GM19452 (cell line): ENCODE measurements at regions not wholly inside any gene's neighbourhood (a gene's known extent, or its start where the extent isn't known, plus 50 kb on each side); places are given as distances from the start of the nearest gene placed in this dataset.

Source experiments
- ATAC-seq: cut with Tn5 transposase; IDR thresholded peaks from one replicate; pipeline ENCODE4 v1.9.1; 2021; ENCODE audit not compliant: unreplicated experiment

DNA sequence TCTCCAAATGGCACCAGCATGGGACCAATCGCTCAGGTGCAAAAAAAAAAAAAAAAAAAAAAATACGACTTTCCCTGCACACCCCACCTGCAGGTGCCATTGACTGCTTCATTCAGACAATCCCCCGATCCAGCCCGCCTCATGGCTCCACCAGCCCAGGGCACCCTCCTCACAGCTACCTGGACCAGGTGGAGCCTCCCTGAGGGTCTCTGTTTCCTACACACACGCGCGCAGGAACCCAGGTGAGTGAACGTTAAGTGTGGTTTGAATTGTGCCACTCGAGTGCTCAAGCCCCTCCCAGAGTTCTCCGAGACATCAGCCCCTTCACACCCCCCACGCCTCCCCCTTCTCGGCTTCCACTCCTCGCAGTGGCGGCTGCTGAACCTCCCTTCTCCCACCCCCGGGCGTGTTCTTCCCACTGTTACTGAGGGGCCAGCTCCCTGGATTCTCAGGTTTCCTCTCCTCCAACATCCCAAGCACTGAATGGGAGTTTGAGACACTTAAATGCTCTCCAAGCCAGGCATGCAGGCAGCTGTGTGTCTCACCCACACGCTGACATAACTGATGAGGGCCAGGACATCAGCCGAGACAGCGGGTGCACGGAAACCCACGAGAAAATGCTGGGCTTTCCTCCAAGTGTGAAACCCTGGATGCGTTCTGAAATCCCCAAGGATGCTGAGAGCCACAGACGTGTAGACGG is 88.8 kb upstream of the SNTG2 start:
- no peak for ATAC-seq

DNA sequence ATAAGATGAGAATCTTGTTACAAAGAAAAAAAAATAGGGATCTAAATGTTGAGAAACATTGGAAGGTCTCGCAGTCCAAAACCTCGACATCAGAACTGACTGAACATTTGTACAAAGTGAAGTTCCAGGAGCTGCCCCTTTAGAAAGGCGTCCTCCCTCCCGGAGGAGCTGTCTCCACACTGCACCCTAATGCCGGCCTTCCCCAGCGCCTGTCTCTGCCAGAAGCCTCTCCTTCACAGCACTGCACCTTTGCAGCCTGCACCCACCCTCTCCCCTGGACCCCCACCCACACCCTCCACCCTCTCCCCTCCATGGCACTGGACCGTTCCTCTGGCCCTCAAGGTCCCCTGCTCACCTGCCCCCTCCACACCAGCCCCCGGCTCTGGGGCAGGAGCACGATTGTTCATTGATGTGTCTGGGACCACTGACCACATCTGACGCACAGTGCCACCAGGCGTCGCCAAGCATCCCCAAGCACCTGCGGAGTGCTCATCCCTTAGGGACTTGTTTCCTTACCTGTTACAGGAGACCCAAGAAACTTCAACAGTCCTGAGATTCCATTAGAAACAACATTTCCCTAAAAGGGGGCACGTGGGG is 90.3 kb upstream of the SNTG2 start:
- ATAC-seq: no peak

DNA sequence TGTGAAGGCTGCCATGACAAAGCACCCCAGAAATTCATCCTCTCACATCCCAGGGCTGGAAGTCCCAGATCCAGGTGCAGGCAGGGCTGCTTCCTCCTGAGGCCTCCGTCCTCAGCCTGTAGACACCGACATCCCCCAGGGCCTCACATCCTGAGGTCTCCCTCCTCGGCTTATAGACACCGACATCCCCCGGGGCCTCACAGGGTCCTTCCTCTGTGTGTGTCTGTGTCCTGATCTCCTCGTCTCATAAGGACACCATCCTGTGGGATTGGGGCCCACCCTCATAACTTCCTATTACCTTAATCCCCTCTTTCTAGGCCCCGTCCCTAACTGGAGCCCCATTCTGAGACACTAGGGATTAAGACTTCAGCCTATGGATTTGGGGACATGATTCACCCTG is 92.0 kb upstream of the SNTG2 start:
- ATAC-seq: no peak

DNA sequence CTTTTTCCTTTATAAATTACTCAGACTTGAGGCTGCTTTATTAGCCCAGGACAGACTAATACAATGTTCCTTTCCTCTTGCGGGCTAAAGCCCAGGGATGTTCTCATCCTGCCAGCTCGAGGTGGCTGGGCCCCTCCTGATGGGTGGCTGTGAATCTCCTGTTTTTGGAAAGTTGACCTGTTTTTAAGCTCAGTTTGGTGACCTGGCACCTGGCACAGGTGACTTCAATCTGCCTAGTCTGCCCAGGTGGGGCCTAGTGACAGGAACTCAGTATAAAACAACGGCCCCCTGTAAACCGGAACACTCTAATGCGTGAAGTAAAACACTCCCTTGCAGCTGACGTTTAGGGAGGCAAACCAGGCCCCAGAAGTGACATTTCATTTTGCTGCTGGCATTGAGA is 92.7 kb upstream of the SNTG2 start:
- ATAC-seq: no peak

GRCh38 chr2:857081-857480 is 93.6 kb upstream of the SNTG2 start:
- ATAC-seq: no peak

- ATAC-seq: no peak
Measured at GRCh38 chr2:856456-856855, 94.2 kb upstream of the SNTG2 start.

DNA sequence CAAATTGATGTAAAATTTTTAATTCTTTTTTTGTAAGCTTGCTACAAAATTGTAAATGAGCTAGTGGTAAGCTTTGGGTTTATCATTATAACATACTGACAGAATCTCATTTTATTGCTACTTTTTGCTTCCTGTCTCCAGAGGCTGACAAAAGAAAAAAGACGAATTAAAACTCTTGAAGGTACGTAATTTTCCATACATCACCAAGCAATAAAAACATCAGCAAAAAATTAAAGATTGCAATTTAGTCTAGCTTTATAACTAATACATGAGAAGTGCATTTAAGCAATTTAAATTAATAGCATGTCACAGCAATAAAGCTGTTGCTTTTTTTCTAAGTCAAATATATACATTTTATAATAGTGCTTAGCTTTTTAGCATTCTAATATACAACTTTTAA is 94.6 kb upstream of the SNTG2 start:
- no peak for ATAC-seq

DNA sequence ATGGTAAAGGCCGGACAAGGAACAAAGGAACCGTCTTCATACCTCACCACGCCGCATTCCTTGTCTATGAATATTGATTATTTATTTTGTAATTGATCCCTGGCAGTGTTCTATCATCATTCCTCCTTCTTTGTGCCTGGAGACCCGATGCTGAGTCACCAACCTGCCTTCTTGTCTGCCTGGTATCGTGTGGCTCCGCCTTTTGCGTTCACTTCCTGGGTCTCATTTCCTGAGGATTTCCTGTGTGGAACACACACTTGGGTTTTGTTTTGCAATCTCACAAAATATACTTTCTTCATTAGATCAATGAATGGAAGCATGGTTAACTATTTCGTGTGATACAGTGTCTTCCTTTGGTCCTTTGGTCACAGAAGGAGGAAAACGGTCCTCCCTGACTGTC is 95.5 kb upstream of the SNTG2 start:
- ATAC-seq: no peak

DNA sequence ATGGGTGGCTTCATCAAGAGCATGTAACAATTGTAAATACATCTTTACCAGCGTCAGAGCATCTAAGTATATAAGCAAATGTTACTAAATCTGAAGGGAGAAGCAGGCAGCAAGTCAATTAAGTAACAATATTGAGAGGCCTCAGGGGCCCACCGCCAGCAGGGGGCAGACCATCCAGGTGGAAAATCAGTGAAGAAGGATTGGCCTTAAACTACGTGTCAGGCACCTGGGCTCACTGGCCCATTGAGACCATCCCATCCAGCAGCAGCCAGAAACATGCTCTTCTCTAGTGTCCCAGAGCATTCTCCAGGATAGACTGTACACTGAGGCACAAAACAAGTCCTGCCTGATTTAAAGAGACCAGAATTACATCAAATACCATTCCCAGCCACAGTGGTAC is 96.2 kb upstream of the SNTG2 start:
- no peak for ATAC-seq

DNA sequence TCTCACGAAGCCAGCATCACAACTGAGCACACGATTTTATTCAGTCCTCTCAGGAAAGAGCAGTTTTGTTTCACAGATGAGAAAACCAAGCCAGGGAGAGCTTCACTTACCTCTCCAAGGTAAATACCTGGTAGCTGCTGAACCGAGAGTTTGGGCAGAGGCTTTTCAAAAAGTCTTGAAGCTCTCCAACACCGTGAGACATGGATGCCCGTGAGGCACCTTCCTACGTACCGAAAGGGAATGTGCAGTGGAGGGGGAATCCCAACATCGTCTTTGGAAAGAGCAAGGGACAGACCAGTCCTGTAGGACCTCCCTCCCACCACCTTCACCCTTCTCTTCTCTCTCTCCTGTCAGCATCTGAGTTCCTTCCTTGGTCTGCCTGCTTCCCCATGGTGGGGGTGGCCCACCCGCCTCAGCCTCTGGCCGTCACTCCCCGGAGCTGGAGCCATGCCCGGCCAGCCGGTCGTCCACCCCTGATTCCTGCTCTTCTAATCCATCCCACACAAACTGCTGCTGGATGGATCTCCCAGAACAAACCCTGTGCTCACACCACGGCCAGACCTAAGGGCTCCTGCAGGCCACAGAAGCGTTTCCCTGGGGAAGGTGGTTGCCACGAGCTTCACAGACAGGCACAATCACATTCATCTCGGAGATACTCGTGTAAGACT is 97.3 kb upstream of the SNTG2 start:
- ATAC-seq: no peak

DNA sequence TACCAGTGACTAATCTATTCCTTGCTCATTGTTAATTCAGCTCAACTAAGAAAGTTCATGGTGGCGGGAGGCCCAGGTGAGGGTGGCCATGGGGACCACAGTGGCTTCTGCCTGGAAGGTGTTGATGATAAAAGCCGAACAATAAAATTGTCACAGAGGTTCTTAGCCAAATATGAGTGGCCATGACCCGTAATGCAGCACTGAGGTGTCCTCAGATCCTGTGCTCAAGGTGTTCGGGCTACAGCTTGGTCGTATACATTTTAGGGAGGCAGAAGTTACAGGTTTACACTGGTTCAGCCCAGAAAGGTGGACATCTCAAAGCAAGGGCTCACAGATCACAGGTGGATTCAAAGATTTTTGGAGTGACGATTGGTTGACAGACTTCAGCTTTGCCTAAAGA is 98.5 kb upstream of the SNTG2 start:
- ATAC-seq: no peak

- ATAC-seq: no peak
Measured at GRCh38 chr2:851680-852079, 99.0 kb upstream of the SNTG2 start.

GRCh38 chr2:851078-851477 is 99.6 kb upstream of the SNTG2 start:
- no peak for ATAC-seq

GRCh38 chr2:850429-850828 is 100.2 kb upstream of the SNTG2 start:
- ATAC-seq: no peak

DNA sequence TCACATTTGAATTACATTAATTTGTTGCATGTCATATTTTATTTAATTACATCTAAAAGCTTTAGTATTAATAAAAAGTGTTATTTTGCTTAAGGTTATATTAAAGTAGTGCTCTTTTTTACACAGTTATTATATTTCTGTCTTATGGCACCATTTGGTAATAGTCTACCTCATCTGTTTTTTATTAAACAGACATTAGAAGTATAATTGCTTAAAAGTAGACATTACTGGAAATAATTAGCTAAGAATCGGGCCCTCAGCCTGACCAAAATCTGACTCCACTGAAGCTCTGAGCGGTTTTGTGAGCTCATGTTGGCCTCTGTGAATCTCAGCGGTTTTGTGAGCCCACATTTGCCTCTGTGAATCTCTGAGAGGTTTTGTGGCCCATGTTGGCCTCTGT is 102.5 kb upstream of the SNTG2 start:
- ATAC-seq: no peak

DNA sequence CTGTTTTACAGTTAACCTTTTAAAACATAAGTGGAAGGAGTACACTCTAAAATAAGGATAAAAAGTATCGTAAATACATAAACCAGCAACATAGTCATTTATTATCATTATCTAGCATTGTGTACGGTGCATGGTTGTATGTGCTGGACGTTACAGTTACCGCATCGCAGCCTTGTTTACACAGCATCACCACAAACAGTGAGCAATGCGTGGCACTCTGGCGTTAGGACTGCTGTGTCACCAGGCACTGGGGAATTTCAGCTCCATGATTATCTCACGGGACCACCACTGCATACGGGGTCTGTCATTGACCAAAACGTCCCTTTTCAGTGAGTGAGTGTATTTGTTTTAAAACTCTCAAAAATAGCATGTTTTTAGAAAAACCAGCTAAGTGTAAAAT is 103.0 kb upstream of the SNTG2 start:
- ATAC-seq: no peak

DNA sequence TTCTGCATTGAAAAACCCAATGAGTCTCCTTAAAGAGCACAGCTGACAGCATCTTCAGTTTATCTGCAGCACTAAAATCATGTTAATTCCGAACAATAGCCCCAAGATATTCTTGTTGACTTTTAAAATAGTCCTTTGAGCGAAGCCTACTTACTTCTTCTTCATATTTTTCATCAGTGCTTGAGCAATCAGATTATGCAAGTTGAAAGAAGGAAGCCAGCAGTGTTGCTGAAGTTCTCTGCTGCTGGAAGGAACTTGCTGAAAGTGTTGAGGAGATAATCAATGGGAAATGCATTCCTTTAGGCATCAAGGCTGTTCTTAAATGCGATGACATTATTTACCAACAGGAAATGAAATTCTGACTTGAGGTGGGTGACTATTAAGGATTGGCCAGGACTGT is 105.9 kb upstream of the SNTG2 start:
- ATAC-seq: no peak

GRCh38 chr2:842151-842803 is 108.4 kb upstream of the SNTG2 start:
- ATAC-seq: no peak

DNA sequence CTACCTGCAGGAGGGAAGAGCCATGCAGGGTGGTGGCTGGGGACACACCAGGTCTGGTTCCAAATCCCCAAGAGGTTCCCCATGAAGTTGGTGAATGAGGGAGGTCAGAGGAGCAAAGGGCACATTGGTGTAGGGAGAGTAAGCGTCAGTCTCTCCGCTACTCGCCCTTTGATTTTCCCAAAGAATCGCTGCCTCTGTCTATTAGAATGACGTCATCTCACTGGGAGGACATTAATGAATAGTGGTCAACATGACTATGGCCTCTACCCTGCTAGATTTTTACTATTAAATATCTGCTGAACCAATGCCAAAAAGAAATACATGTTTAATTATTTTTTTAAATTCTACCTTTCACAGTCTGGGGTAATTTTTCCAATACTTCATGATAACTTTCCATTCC is 109.6 kb upstream of the SNTG2 start:
- no peak for ATAC-seq

DNA sequence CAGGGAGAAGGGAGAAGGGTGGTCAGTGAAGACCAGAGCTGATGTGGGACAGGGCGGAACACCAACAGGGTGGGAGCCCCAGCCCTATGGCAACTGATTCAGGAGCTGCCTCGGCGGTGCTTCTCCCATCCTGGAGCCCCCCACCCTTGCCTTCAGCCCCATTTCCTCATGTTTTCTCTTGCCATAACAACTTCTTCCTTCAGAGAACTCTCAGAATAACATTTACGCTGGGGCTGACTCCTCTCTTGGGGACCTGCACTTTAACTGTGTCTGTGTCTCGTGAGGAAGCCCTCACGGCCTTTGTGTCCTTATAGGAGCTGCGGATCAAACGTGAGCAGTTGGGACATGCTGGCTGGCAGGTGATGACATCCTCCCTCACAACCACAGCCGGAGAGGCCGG is 116.4 kb upstream of the SNTG2 start:
- no peak for ATAC-seq

DNA sequence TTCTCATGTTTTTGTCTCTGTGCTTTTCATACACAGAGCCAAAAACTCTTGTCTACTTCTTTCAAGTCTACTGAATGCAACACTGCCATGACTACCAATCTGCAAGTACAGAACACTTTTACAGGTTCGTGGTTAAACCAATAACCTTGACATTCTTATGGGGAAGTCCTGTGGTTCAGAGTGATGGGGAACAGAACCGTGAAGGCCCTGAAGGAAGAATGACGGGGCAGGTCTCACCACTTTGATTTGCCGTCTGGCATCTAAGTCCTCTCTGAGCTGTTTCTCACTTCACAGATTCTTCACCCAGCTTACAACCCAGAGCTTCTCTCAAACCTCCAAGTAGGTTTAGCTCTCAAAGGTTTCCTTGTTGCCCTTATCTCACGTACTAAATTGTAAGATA is 117.5 kb upstream of the SNTG2 start:
- ATAC-seq: peak; percentile 53

GRCh38 chr2:832635-833034 is 118.0 kb upstream of the SNTG2 start:
- ATAC-seq: no peak
